ENCODE measurements at regions not wholly inside any gene's neighbourhood (a gene's known extent, or its start where the extent isn't known, plus 50 kb on each side); places are given as distances from the start of the nearest gene placed in this dataset.

DNA sequence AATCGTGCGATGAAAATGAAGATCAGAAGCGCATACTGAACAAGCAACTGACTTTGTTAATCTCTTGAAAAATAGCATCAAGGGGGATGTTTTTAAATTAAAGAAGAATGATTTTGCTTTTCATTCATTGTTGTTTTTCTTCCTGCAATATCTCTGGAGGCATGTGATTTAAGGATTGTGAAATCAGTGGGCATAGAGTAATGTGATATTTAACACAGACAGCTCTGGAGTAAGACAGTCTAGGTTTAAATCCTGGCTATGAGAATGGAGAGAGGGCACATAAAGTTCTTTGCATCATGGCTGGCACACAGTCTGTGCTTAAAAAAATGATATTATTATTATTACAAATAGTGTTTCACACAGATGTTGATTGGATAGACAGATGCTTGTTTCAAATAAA, 243.1 kb upstream of the NBEA start:
- TF ChIP-seq GATA2 (IDR thresholded peaks at IDR 0.05; ENCODE audit: low read depth, low read length) (no peak), GATA3 (IDR thresholded peaks at IDR 0.05; ENCODE audit: low read depth, low read length) (no peak)

All from SH-SY5Y (cell line).